Left hindlimb (tissue), 1 donor: ENCODE measurements at regions not wholly inside any gene's neighbourhood (a gene's known extent, or its start where the extent isn't known, plus 50 kb on each side); places are given as distances from the start of the nearest gene placed in this dataset.

ENCODE experiments used
- DNase-seq: peaks from one replicate; pipeline ENCODE4 v3.0.0-alpha.2; 2018

GRCh38 chr1:99577313-99577712 is 68.6 kb upstream of the PALMD start:
- DNase-seq: no peak

GRCh38 chr1:99579691-99580172 is 66.2 kb upstream of the PALMD start:
- no peak for DNase-seq

- DNase-seq: no peak
These were observed 65.5 kb upstream of the PALMD start for GRCh38 chr1:99580451-99580850.

- no peak for DNase-seq
These were observed 58.9 kb upstream of the PALMD start for GRCh38 chr1:99587008-99587407.

GRCh38 chr1:99589186-99589636 is 56.7 kb upstream of the PALMD start:
- no peak for DNase-seq

GRCh38 chr1:99590578-99591209 is 55.2 kb upstream of the PALMD start:
- DNase-seq: peak; percentile 71

- DNase-seq: no peak
These were observed 54.0 kb upstream of the PALMD start for GRCh38 chr1:99591886-99592285.

- no peak for DNase-seq
These were observed 51.7 kb upstream of the PALMD start for GRCh38 chr1:99594205-99594604.

GRCh38 chr1:99595041-99595440 is 50.9 kb upstream of the PALMD start:
- no peak for DNase-seq

GRCh38 chr1:99595441-99595840 is 50.5 kb upstream of the PALMD start:
- DNase-seq: no peak
